ENCODE measurements at regions not wholly inside any gene's neighbourhood (a gene's known extent, or its start where the extent isn't known, plus 50 kb on each side); places are given as distances from the start of the nearest gene placed in this dataset.

DNA sequence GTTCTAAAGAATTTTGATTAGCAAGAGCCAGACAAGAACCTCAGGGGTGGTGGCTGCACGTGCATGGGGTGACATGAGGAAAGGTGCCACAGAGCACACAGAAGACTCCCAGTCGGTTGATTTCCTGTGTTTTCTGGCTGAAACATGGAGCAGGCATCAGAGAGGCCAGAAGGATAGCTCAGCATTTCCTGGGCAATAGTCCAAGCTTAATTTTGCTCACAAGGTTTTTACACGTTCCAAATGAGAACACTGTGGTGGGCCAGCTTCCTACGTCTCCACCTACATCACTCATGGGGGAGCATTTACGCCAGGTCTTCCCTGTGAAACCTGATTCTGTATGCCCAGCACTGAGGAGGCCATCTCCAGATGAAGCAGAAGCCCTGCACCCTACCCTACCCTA lies 212.5 kb upstream of the CLNK start:
- TF ChIP-seq CTCF (conservative IDR thresholded peaks at IDR 0.05; ENCODE audit: low read length), result no peak
- no peak for TF ChIP-seq EZH2phosphoT487 (IDR thresholded peaks at IDR 0.05; ENCODE audit: borderline replicate concordance)

All from Loucy (cell line).